ENCODE measurements at regions not wholly inside any gene's neighbourhood (a gene's known extent, or its start where the extent isn't known, plus 50 kb on each side); places are given as distances from the start of the nearest gene placed in this dataset.
A peak's percentile ranks its signal among the peaks of the same experiment; 100 is the strongest.

GRCh38 chr3:181851063-181851462 is 139.3 kb downstream of the SOX2 start:
- DNase-seq (ENCODE audit: insufficient read length, low spot score) = no peak
- FAIRE-seq = no peak

DNA sequence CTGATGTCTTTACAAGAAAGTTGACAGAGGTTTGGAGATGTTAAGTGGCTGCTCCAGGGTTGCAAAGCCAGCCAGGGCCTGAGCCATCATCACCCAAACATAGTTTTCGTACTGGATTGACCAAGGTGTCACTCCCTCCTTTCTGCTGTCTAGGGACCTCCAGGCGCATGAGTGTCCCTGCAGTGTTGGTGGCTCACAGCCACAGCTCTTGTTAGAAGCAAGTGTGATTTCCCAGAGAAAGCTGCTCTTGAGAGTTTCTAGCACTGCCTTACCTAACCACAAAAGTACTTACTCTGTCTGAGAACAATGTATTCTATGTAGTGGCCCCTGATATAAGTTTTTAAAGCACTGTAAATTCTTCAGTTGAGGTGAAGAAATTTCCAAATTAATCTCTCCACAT is 144.1 kb downstream of the SOX2 start:
- DNase-seq (ENCODE audit: insufficient read length, low spot score) (no peak), FAIRE-seq (no peak)

- FAIRE-seq (no peak), DNase-seq (ENCODE audit: insufficient read length, low spot score) (no peak)
These were observed 147.8 kb downstream of the SOX2 start for GRCh38 chr3:181859518-181859917.

GRCh38 chr3:181860235-181860634 is 148.5 kb downstream of the SOX2 start:
- no peak for FAIRE-seq
- no peak for DNase-seq (ENCODE audit: insufficient read length, low spot score)

DNA sequence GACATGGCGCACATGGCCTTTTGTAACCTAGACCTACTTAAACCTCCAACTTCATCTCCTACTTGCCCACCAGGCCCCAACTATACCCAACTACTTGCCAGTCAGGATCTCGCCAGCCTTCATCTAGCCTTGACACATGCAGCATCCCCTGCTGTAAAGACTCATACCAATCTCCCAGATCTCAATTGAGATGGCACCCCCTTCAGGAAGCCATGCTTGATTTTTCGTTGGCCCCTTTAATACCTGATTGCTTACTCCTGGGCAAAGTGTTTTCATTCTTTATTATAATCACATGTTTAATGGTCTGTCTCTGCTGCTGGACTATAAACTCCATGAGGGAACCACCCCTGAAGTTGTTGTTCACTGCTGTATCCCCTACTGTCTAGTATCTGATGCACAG is 150.8 kb downstream of the SOX2 start:
- DNase-seq (ENCODE audit: insufficient read length, low spot score) (no peak), FAIRE-seq (no peak)

DNA sequence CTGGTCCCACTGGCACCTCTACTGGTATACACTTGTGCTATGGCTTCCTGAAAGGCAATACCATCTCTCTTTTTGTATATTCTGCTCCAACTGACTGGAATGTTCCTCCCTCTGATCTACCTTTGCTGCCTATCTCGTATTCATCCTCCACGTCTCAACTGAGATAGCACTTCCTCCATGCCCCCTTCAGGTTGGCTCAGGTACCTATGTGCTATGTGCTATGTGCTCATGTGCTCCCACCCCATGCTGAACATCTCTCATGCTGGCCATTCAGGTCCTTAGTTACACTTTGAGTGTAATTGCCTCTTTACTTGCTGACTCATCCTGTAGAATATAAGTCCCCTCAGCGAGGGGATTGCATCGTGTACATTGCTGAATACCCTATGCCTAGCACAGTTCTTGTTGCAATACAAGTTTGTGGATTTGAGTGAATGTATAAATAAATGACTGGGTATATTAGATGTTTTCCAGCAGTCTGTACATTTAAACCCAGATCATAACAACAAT is 156.9 kb downstream of the SOX2 start:
- DNase-seq (ENCODE audit: insufficient read length, low spot score) (no peak), FAIRE-seq (peak; percentile 36)

DNA sequence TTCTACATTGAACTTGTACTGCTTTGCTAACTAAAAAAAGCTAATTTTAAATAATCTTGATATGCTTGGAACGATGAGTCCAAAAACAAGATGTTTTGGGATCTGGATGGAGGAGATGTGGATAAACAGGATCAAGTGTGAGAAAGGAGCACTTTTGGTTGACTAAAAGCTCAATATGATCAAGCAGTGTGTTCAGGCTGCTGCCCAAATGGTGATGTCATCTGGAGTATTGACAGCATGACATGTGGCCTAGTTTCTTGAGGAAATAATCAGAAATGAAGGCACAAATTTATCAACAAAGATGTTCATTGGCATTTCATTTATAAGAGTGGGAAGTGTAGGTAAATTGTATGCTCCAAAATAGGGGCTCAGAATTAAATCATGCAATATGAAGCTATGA is 161.2 kb downstream of the SOX2 start:
- FAIRE-seq (no peak), DNase-seq (ENCODE audit: insufficient read length, low spot score) (no peak)

DNA sequence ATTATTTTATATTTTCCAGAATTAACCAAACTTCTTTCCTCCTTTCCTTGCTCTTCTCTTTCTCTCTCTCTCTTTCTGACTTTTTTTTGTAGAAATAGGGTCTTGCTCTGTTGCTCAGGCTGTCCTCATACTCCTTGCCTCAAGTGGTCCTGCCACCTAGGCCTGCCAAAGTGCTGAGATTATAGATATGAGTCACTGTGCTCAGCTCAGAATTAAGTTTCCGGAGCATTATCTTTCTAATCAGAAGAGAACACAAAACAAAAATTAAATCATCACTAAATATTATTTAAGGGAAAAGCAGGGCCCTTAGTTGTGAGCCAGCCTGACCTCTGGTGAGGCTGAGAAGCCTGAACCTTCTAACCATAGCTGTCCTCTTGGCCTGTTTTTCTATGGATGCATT is 168.2 kb downstream of the SOX2 start:
- DNase-seq (ENCODE audit: insufficient read length, low spot score) = no peak

DNA sequence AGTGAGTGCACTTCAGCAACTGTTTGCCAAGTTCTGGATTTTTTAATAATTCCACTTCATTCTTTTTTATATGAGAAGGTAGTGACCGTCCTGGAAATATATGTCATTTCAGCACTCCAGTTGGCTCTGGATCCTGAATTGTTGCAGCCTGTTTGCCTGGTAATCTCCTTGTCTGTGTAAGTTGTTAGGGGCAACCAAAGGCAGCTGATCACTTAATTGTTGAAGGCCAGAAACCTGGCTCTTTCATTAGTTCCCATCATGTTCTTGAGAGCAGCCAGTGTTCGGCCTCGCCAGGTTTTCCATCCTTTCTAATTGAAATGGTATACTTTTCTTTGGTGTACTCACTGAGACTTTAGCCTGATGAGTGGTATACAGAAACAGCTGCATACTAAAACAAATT is 168.6 kb downstream of the SOX2 start:
- no peak for DNase-seq (ENCODE audit: insufficient read length, low spot score)

More for the DNA sequence above, 168.2 kb downstream of the SOX2 start:
- no peak for FAIRE-seq

GRCh38 chr3:181881749-181882148 is 170.0 kb downstream of the SOX2 start:
- FAIRE-seq (no peak), DNase-seq (ENCODE audit: insufficient read length, low spot score) (no peak)

More for the DNA sequence above, 168.6 kb downstream of the SOX2 start:
- no peak for FAIRE-seq

GRCh38 chr3:181885868-181886630 is 174.3 kb downstream of the SOX2 start:
- DNase-seq (ENCODE audit: insufficient read length, low spot score) (no peak), FAIRE-seq (no peak)

- DNase-seq (ENCODE audit: insufficient read length, low spot score) = no peak
- no peak for FAIRE-seq
These were observed 175.0 kb downstream of the SOX2 start for GRCh38 chr3:181886676-181887075.

GRCh38 chr3:181887685-181888084 is 176.0 kb downstream of the SOX2 start:
- no peak for FAIRE-seq
- no peak for DNase-seq (ENCODE audit: insufficient read length, low spot score)

GRCh38 chr3:181888234-181888633 is 176.5 kb downstream of the SOX2 start:
- FAIRE-seq (no peak), DNase-seq (ENCODE audit: insufficient read length, low spot score) (no peak)

DNA sequence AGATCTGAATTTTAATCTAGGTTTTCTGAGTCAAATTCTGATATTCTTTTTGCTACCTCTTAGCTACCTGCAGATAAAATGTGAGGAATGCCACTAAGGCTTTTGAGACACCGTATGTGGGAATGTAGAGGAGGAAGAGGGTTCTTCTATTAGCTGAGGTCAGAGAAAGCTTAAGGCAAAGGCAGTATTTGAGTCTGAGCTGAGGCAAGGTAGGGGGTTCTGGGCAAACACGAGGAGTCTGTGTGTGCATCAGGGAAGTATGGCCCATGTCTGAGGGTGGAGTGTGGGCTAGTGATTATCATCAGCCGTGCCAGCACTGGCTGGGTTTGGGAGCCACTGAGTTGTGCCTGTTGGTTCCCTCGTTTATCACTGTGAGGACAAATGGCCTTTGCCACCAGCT is 181.1 kb downstream of the SOX2 start:
- FAIRE-seq = no peak
- no peak for DNase-seq (ENCODE audit: insufficient read length, low spot score)

DNA sequence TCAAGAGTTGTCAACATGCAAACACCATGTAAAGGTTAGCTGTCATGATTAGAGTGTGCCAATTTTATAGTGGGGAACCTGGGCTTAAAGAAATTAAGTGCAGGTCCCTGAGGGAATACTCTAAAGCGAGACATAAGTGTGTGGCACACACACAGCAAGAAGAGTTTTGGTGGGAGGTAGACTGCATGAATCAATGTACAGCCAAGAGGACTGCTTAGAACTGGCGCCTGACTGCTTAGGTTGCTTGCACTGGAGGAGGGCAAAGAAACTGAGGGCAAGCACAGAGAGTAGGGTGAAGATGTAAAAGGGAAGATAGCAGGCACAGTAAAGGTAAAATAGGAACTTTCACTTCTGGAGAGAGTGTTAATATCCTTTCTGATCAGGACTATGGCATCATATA is 184.9 kb downstream of the SOX2 start:
- DNase-seq (ENCODE audit: insufficient read length, low spot score) = no peak

DNA sequence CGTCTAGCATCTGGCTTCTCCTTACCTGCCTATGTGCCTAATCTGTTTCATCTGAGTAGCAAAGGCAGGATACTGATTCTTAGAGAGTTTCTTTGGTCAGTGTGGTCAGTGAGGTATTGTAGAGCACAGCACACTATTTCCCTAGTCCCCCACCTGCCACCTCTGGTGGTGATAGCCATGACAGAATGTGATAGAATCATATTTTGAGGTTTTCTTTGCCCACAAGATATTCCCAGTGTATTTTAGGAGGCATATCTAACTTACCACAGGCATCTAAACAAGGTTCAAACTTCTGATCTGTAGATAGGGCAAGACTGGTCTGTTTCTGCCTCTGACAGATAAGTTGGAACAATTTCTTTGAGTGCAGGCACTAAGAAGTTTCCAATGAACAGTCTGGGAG is 188.0 kb downstream of the SOX2 start:
- no peak for FAIRE-seq
- DNase-seq (ENCODE audit: insufficient read length, low spot score) = no peak

More for the DNA sequence above, 184.9 kb downstream of the SOX2 start:
- FAIRE-seq = no peak

- FAIRE-seq = no peak
- DNase-seq (ENCODE audit: insufficient read length, low spot score) = no peak
These were observed 189.9 kb downstream of the SOX2 start for GRCh38 chr3:181901626-181902025.

DNA sequence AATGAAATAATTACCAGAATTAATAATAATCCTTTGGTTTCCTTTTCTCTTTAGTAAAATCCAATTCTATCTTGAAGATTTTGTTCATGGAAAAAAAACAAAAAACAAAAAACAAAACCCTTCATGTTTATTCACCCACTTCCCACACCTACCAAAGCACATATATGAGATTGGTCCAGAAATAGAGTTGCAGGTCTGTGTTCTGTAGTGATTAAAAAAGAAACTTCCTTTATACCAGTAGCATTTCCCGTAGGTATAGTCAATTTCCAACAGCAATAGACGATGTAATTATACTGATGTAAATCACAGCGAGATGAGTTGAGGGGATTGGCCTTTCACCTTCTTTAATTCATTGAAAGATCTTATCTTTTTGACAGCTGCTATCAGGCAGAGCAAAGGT is 194.6 kb downstream of the SOX2 start:
- DNase-seq (ENCODE audit: insufficient read length, low spot score) = no peak
- no peak for FAIRE-seq

GRCh38 chr3:181909241-181909640 is 197.5 kb downstream of the SOX2 start:
- FAIRE-seq (no peak), DNase-seq (ENCODE audit: insufficient read length, low spot score) (no peak)

- FAIRE-seq = no peak
These were observed 200.7 kb downstream of the SOX2 start for GRCh38 chr3:181912384-181912783.

DNA sequence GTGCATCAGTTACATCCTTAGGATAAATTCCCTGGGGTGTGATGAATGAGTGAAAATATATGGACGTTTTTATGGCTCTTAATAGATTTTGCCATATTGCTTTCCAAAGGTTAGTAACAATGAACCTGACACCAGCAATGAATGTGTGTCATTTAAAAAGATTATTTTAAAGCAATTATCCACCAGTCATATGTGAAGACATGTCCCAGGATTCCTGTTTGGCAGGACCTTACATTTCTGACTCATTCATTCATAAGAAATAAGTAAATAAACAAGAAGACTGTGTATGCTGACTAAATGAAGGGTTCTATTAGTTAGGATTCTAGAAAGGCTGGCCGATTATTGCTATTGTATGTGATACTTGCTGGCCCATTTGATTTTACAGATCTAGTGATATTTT is 201.5 kb downstream of the SOX2 start:
- DNase-seq (ENCODE audit: insufficient read length, low spot score) (no peak), FAIRE-seq (no peak)

More at GRCh38 chr3:181912384-181912783, 200.7 kb downstream of the SOX2 start:
- DNase-seq (ENCODE audit: insufficient read length, low spot score) = no peak

- FAIRE-seq (no peak), DNase-seq (ENCODE audit: insufficient read length, low spot score) (no peak)
These were observed 203.8 kb downstream of the SOX2 start for GRCh38 chr3:181915551-181915950.
